ENCODE measurements at regions not wholly inside any gene's neighbourhood (a gene's known extent, or its start where the extent isn't known, plus 50 kb on each side); places are given as distances from the start of the nearest gene placed in this dataset.

GRCh38 chr7:124399941-124400340, 365.7 kb downstream of the GPR37 start:
- WGBS, 2 donors, result 81 to 94% methylated on average over 1 of the region's 1 CpG
- ATAC-seq (ENCODE audit: insufficient read depth, low FRiP score) (no peak), DNase-seq (no peak)
- TF ChIP-seq CTCF (IDR thresholded peaks at IDR 0.05; ENCODE audit: control extremely low read depth, extremely low read depth), result no peak
- Histone ChIP-seq H3K27ac (ENCODE audit: low read depth in 1 of 2, low read length in 1 of 2) (no peak overlapping the region), H3K9ac (ENCODE audit: insufficient read depth in 1 of 2, low read length in 2 of 2) (no peak overlapping the region), H3K36me3 (ENCODE audit: control insufficient read depth in 4 of 4, insufficient read depth in 4 of 4, low read length in 4 of 4) (no peaks in the 10 kb centered on the region), H3K9me3 (ENCODE audit: control insufficient read depth in 4 of 4, insufficient read depth in 3 of 4, low read length in 3 of 4) (no peaks in the 10 kb centered on the region), H3K27me3 (ENCODE audit: control insufficient read depth in 3 of 3, insufficient read depth in 3 of 3, low read length in 2 of 3) (no peaks in the 10 kb centered on the region), H3K4me1 (ENCODE audit: control insufficient read depth in 5 of 5, insufficient read depth in 5 of 5, low read length in 5 of 5) (no peaks in the 10 kb centered on the region), H3K4me3 (no peak overlapping the region)

- no peak for DNase-seq
- ATAC-seq (ENCODE audit: insufficient read depth, low FRiP score), result no peak
- WGBS, 2 donors, result 84% methylated on average over 2 of the region's 2 CpGs
These were observed 366.2 kb upstream of the TMEM229A start for GRCh38 chr7:124398937-124399552.

GRCh38 chr7:124397134-124397533, 364.3 kb upstream of the TMEM229A start:
- no peak for TF ChIP-seq CTCF (IDR thresholded peaks at IDR 0.05; ENCODE audit: control extremely low read depth, extremely low read depth)
- 67 to 82% methylated on average over 4 of the region's 4 CpGs for WGBS, 2 donors
- no peak overlapping the region for H3K27ac ChIP-seq (ENCODE audit: low read depth in 1 of 2, low read length in 1 of 2)
- no peaks in the 10 kb centered on the region for H3K27me3 ChIP-seq (ENCODE audit: control insufficient read depth in 3 of 3, insufficient read depth in 3 of 3, low read length in 2 of 3)
- DNase-seq (no peak), ATAC-seq (ENCODE audit: insufficient read depth, low FRiP score) (no peak)
- no peaks in the 10 kb centered on the region for H3K4me1 ChIP-seq (ENCODE audit: control insufficient read depth in 5 of 5, insufficient read depth in 5 of 5, low read length in 5 of 5)
- H3K9me3 ChIP-seq (ENCODE audit: control insufficient read depth in 4 of 4, insufficient read depth in 3 of 4, low read length in 3 of 4), result no peaks in the 10 kb centered on the region
- H3K4me3 ChIP-seq, result no peak overlapping the region
- H3K9ac ChIP-seq (ENCODE audit: insufficient read depth in 1 of 2, low read length in 2 of 2), result no peak overlapping the region
- no peaks in the 10 kb centered on the region for H3K36me3 ChIP-seq (ENCODE audit: control insufficient read depth in 4 of 4, insufficient read depth in 4 of 4, low read length in 4 of 4)

More at GRCh38 chr7:124398937-124399552, 366.2 kb upstream of the TMEM229A start:
- no peak for TF ChIP-seq CTCF (IDR thresholded peaks at IDR 0.05; ENCODE audit: control extremely low read depth, extremely low read depth)
- no peak overlapping the region for H3K9ac ChIP-seq (ENCODE audit: insufficient read depth in 1 of 2, low read length in 2 of 2)
- H3K4me1 ChIP-seq (ENCODE audit: control insufficient read depth in 5 of 5, insufficient read depth in 5 of 5, low read length in 5 of 5), result no peaks in the 10 kb centered on the region
- no peaks in the 10 kb centered on the region for H3K9me3 ChIP-seq (ENCODE audit: control insufficient read depth in 4 of 4, insufficient read depth in 3 of 4, low read length in 3 of 4)
- H3K27ac ChIP-seq (ENCODE audit: low read depth in 1 of 2, low read length in 1 of 2), result no peak overlapping the region
- no peaks in the 10 kb centered on the region for H3K36me3 ChIP-seq (ENCODE audit: control insufficient read depth in 4 of 4, insufficient read depth in 4 of 4, low read length in 4 of 4)
- no peaks in the 10 kb centered on the region for H3K27me3 ChIP-seq (ENCODE audit: control insufficient read depth in 3 of 3, insufficient read depth in 3 of 3, low read length in 2 of 3)
- no peak overlapping the region for H3K4me3 ChIP-seq

- Histone ChIP-seq H3K27ac (ENCODE audit: low read depth in 1 of 2, low read length in 1 of 2) (no peak overlapping the region), H3K9me3 (ENCODE audit: control insufficient read depth in 4 of 4, insufficient read depth in 3 of 4, low read length in 3 of 4) (no peaks in the 10 kb centered on the region), H3K9ac (ENCODE audit: insufficient read depth in 1 of 2, low read length in 2 of 2) (no peak overlapping the region), H3K4me3 (no peak overlapping the region), H3K4me1 (ENCODE audit: control insufficient read depth in 5 of 5, insufficient read depth in 5 of 5, low read length in 5 of 5) (no peaks in the 10 kb centered on the region), H3K27me3 (ENCODE audit: control insufficient read depth in 3 of 3, insufficient read depth in 3 of 3, low read length in 2 of 3) (no peaks in the 10 kb centered on the region), H3K36me3 (ENCODE audit: control insufficient read depth in 4 of 4, insufficient read depth in 4 of 4, low read length in 4 of 4) (no peaks in the 10 kb centered on the region)
- DNase-seq, result no peak
- TF ChIP-seq CTCF (IDR thresholded peaks at IDR 0.05; ENCODE audit: control extremely low read depth, extremely low read depth), result no peak
- ATAC-seq (ENCODE audit: insufficient read depth, low FRiP score), result no peak
- WGBS, 2 donors, result 48 to 52% methylated on average over 1 of the region's 1 CpG
These were observed 357.4 kb upstream of the TMEM229A start for GRCh38 chr7:124390301-124390700.
